ENCODE measurements at regions not wholly inside any gene's neighbourhood (a gene's known extent, or its start where the extent isn't known, plus 50 kb on each side); places are given as distances from the start of the nearest gene placed in this dataset.

DNA sequence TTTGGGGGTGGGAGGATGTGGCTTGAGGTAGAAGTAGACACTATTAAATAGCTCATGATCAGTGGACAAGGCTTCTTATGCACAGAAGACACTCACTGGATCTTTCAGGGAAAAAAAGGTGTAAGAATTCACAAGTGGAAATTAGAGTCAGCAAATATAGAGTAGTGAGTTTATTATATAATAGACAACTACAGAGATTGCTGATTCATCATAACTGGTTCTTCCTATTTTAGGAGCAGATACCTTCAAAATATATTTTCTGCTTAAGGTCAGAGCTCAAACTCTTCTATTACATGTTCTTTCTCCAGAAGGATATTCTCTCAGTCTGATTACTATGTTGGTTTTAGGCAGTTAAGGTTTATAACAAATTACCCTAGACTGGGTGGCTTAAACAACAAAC is 646.9 kb upstream of the CDH7 start:
- Histone ChIP-seq H3K27me3 (ENCODE audit: control insufficient read depth, insufficient read depth, low read length) (no peaks in the 10 kb centered on the region), H3K36me3 (ENCODE audit: control insufficient read depth, insufficient read depth, low read length) (no peaks in the 10 kb centered on the region), H3K4me3 (ENCODE audit: low read depth, low read length) (no peak overlapping the region)
- no peak for TF ChIP-seq CTCF (IDR thresholded peaks at IDR 0.05; ENCODE audit: insufficient read depth, low read depth, low read length)
- no peak for DNase-seq (ENCODE audit: low read depth)
- ChIA-PET POLR2A (no interaction called here), CTCF (no interaction called here)

GRCh38 chr18:65093346-65093745 is 657.5 kb upstream of the CDH7 start:
- CTCF ChIA-PET = no interaction called here
- POLR2A ChIA-PET = no interaction called here
- no peak overlapping the region for H3K4me3 ChIP-seq (ENCODE audit: low read depth, low read length)
- TF ChIP-seq CTCF (IDR thresholded peaks at IDR 0.05; ENCODE audit: insufficient read depth, low read depth, low read length) = no peak
- H3K36me3 ChIP-seq (ENCODE audit: control insufficient read depth, insufficient read depth, low read length) = no peaks in the 10 kb centered on the region
- DNase-seq (ENCODE audit: low read depth) = no peak
- H3K27me3 ChIP-seq (ENCODE audit: control insufficient read depth, insufficient read depth, low read length) = no peaks in the 10 kb centered on the region

DNA sequence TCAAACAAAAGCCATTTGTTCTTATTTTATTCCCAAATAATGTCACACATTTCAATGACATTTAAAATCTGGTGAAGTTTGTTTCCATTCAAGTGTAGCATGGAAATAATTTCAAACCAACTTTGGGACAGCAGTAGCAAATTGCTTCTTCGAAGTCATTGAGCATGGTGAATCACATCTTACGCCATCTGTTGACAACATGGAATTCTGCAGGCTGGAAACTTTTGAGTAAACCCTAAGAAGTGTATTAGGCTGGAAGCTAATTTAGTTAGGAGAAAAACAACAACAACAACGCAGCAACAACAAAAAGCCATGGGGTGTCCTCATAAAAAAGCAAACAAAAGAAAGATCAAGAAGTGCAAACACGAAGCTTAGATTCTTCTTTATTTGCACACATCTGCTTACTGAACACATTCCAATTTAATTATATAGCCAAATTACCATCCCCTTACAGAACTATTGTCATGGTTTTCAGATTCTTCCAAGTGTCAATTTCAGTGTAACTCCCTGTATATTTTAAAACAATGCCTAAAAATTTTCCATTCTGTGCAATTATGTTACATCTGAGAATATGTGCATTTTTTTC is 659.0 kb upstream of the CDH7 start:
- no peaks in the 10 kb centered on the region for H3K27me3 ChIP-seq (ENCODE audit: control insufficient read depth, insufficient read depth, low read length)
- CTCF ChIA-PET = no interaction called here
- no peak overlapping the region for H3K4me3 ChIP-seq (ENCODE audit: low read depth, low read length)
- H3K36me3 ChIP-seq (ENCODE audit: control insufficient read depth, insufficient read depth, low read length) = no peaks in the 10 kb centered on the region
- no peak for DNase-seq (ENCODE audit: low read depth)
- POLR2A ChIA-PET = no interaction called here
- no peak for TF ChIP-seq CTCF (IDR thresholded peaks at IDR 0.05; ENCODE audit: insufficient read depth, low read depth, low read length)

GRCh38 chr18:65082907-65083306 is 667.9 kb upstream of the CDH7 start:
- no peak overlapping the region for H3K4me3 ChIP-seq (ENCODE audit: low read depth, low read length)
- no peak for DNase-seq (ENCODE audit: low read depth)
- no peaks in the 10 kb centered on the region for H3K27me3 ChIP-seq (ENCODE audit: control insufficient read depth, insufficient read depth, low read length)
- TF ChIP-seq CTCF (IDR thresholded peaks at IDR 0.05; ENCODE audit: insufficient read depth, low read depth, low read length) = no peak
- H3K36me3 ChIP-seq (ENCODE audit: control insufficient read depth, insufficient read depth, low read length) = no peaks in the 10 kb centered on the region
- ChIA-PET POLR2A (no interaction called here), CTCF (no interaction called here)

DNA sequence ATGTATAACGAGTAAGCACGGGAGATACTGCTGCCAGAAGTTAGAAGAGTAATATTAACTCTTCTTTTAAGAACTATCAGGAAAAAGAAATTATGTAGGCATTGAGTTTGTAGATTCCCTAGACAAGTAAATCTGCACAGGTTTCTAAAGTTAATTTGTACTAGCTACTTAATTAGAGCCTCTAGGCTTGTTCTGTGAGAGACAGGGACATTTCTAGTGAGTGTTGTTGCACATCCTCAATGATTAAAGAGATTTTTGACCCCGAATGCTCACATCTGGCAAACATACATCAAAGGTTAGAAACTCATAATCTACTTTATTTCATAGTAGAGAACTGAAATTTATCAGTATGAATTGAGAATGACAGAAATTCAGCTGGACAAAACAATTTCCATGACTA is 669.0 kb upstream of the CDH7 start:
- DNase-seq (ENCODE audit: low read depth) = no peak
- Histone ChIP-seq H3K27me3 (ENCODE audit: control insufficient read depth, insufficient read depth, low read length) (no peaks in the 10 kb centered on the region), H3K4me3 (ENCODE audit: low read depth, low read length) (no peak overlapping the region), H3K36me3 (ENCODE audit: control insufficient read depth, insufficient read depth, low read length) (no peaks in the 10 kb centered on the region)
- no peak for TF ChIP-seq CTCF (IDR thresholded peaks at IDR 0.05; ENCODE audit: insufficient read depth, low read depth, low read length)
- POLR2A ChIA-PET = no interaction called here
- CTCF ChIA-PET = no interaction called here
